Activated CD8-positive, alpha-beta memory T cell treated with anti-CD3 and anti-CD28 coated beads, Interleukin-2, amount 10 ng/mL, durations not matched to agents 7 days and 5 days (primary cell): ENCODE measurements at regions not wholly inside any gene's neighbourhood (a gene's known extent, or its start where the extent isn't known, plus 50 kb on each side); places are given as distances from the start of the nearest gene placed in this dataset.

Source experiments
- ATAC-seq: fragments of 150-1000 bp; cut with Tn5 transposase; one replicate; pipeline ENCODE4 v1.10.0; 2021; ENCODE audit warnings: moderate library complexity
- CTCF ChIA-PET: fragments of 350-600 bp; sonication (Branson Sonifier 250); formaldehyde crosslinking; loops from one replicate; lab custom pipeline; 2021; ENCODE audit warnings: antibody characterized with exemption; lab: Charles Lee
- DNase-seq: peaks from one replicate; pipeline ENCODE4 v3.0.0-alpha.2; 2020
- H3K27ac Mint-ChIP-seq: one replicate; pipeline ENCODE4 v1.8.0; 2021; ENCODE audit warnings: mild to moderate bottlenecking, mixed read lengths
- H3K27me3 Mint-ChIP-seq: one replicate; pipeline ENCODE4 v1.8.0; 2021; ENCODE audit warnings: mixed read lengths
- H3K36me3 Mint-ChIP-seq: one replicate; pipeline ENCODE4 v1.8.0; 2021; ENCODE audit warnings: mild to moderate bottlenecking, mixed read lengths
- H3K4me1 Mint-ChIP-seq: one replicate; pipeline ENCODE4 v1.8.0; 2021; ENCODE audit warnings: mixed read lengths
- H3K4me3 Mint-ChIP-seq: one replicate; pipeline ENCODE4 v1.8.0; 2021; ENCODE audit warnings: mild to moderate bottlenecking, moderate library complexity, mixed read lengths
- H3K9me3 Mint-ChIP-seq: one replicate; pipeline ENCODE4 v1.8.0; 2022; ENCODE audit warnings: low read depth, mixed read lengths

DNA sequence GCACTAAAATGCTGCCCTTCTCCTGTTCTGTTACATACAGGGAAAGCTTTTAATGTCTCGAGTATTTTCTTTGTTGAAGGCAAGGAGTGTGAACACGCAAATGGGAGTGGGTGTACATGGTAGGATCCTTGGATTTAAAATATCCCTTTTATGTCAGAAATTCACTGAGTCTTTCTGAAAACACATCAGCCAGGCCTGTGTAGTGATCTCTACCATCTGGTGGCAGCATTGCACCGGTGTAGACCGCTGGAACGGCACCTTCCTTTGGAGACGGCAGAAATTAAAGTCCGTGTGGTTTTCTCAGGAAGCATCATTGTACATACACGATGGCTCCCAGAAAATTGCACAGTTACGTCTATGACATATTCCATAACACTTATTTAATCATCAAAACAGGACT is 515.8 kb downstream of the GALR1 start:
- Mint-ChIP-seq H3K4me1 (no peaks in the 10 kb centered on the region), H3K27ac (no peak overlapping the region), H3K9me3 (peaks cover 3% of the 10 kb centered on the region), H3K27me3 (peaks cover 13% of the 10 kb centered on the region), H3K4me3 (no peak overlapping the region), H3K36me3 (no peaks in the 10 kb centered on the region)
- DNase-seq (no peak), ATAC-seq (no peak)
- CTCF ChIA-PET: no interaction called here

DNA sequence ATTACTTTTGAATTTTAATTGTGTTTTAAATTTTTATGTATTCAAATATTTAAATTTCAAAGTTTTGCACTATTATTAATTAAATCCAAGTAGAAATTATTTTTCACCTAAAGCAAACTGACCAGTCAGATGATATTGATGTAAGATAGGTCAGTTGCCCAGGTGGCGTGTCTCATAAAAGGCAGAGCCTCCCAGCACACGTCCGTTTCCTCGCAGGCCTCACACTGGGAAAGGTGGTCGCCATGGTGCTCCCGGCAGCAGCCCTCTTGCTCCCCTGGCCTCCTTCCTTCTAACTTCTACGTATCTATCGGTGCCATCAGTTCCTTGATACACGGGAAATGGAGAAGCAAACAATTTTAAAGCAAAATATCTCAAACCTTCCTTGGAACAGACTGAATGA is 516.8 kb downstream of the GALR1 start:
- Mint-ChIP-seq H3K4me1 (no peaks in the 10 kb centered on the region), H3K36me3 (no peaks in the 10 kb centered on the region), H3K9me3 (peaks cover 3% of the 10 kb centered on the region), H3K4me3 (no peak overlapping the region), H3K27me3 (peaks cover 13% of the 10 kb centered on the region), H3K27ac (no peak overlapping the region)
- CTCF ChIA-PET: no interaction called here
- ATAC-seq (no peak), DNase-seq (no peak)

DNA sequence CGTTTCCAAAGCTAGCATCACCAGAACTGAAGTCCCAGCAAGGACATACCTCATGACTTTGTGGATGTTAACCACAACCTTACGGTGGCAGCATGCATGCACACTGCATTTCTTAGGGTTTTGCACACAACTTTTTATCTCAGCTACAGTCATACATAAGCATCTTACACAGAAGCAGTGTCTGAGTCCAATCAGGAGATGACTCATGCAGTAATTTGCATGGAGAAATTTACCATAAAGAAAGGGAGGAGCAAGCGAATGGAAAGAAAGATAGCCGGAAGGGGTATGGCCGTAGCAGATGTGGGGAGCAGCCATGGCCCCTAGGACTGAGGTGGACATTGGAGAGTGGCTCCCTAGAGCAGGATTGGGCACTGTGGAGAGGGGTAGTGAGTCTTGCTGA is 522.5 kb downstream of the GALR1 start:
- Mint-ChIP-seq H3K4me1 (no peaks in the 10 kb centered on the region), H3K36me3 (no peaks in the 10 kb centered on the region), H3K4me3 (no peak overlapping the region), H3K27ac (no peak overlapping the region), H3K27me3 (no peaks in the 10 kb centered on the region), H3K9me3 (peaks cover 3% of the 10 kb centered on the region)
- DNase-seq (no peak), ATAC-seq (no peak)
- CTCF ChIA-PET: no interaction called here

DNA sequence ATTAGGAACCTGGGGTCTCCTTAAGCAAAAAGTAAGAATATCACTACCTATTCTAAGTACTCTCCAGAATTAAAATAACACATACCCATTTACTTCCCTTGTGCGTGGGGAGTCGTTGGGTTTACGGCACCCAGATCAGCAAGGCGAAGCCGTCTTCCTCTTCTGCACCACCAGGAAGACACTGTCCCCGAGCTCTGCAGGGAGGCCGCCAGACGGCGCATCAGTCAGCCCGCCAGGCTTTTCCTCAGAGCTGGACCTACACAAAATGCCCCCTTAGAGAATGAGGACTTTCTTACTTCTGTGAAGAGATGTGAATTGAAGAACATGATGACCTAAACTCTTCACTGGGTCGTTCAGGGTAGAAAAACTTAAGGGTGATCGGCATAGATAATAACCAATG is 526.5 kb downstream of the GALR1 start:
- no peaks in the 10 kb centered on the region for H3K9me3 Mint-ChIP-seq
- CTCF ChIA-PET: no interaction called here
- DNase-seq (no peak), ATAC-seq (no peak)
- no peaks in the 10 kb centered on the region for H3K4me1 Mint-ChIP-seq
- H3K27me3 Mint-ChIP-seq: no peaks in the 10 kb centered on the region
- H3K4me3 Mint-ChIP-seq: no peak overlapping the region
- no peak overlapping the region for H3K27ac Mint-ChIP-seq
- no peaks in the 10 kb centered on the region for H3K36me3 Mint-ChIP-seq

DNA sequence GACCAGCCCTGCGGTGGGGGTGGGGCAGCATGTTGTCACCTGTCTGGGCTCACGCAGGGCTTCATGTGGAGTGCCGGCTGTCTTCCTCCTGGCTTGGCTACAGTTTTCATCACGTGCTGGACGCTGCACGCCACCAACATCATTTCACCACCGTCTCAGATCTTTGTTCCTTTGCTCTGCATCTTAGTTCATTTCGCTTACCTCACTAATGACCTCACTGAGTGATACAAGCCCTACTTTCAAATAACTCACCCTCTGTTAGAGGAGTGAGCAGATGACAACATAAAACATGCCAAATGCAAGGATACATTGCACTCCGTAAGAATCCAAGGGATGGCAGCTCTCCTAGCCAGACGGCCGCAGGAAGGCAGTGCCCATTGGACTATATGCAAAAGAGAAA is 527.5 kb downstream of the GALR1 start:
- no peaks in the 10 kb centered on the region for H3K4me1 Mint-ChIP-seq
- CTCF ChIA-PET: no interaction called here

DNA sequence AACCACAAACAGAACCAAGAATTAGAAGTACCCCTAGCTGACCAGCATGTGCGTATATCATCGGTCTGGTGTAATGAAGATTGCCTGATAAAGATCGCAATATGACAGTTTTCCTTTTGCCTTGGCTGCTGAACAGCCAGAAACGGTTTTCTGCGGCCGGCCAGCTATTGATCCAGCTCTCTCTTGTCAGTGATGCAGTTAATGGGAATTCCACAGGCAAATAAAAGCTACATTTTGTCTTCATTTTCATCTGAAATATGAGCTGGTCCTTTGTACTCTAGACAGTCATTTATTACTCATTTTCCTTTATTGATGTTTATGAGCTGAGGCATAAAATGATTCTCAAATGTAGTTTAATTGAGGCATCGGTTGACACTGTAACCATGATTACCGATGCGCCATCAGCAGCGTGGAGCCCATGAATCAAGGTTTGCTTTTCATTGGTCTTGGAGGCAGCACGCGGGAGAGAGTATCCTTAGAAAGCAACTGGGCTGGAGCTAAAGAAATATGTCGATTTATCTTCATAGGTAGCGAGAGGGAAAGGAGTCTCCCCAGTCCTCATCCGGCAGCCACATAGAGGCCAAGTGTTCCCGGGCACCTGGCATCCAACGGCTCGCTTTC is 535.2 kb downstream of the GALR1 start:
- Mint-ChIP-seq H3K4me3 (no peak overlapping the region), H3K27me3 (no peaks in the 10 kb centered on the region), H3K36me3 (no peaks in the 10 kb centered on the region), H3K9me3 (no peaks in the 10 kb centered on the region), H3K4me1 (no peaks in the 10 kb centered on the region), H3K27ac (no peak overlapping the region)
- CTCF ChIA-PET: no interaction called here
- ATAC-seq (no peak), DNase-seq (no peak)

More for the DNA sequence above, 527.5 kb downstream of the GALR1 start:
- Mint-ChIP-seq H3K36me3 (no peaks in the 10 kb centered on the region), H3K4me3 (no peak overlapping the region), H3K9me3 (no peaks in the 10 kb centered on the region), H3K27ac (no peak overlapping the region), H3K27me3 (no peaks in the 10 kb centered on the region)
- ATAC-seq (no peak), DNase-seq (no peak)

DNA sequence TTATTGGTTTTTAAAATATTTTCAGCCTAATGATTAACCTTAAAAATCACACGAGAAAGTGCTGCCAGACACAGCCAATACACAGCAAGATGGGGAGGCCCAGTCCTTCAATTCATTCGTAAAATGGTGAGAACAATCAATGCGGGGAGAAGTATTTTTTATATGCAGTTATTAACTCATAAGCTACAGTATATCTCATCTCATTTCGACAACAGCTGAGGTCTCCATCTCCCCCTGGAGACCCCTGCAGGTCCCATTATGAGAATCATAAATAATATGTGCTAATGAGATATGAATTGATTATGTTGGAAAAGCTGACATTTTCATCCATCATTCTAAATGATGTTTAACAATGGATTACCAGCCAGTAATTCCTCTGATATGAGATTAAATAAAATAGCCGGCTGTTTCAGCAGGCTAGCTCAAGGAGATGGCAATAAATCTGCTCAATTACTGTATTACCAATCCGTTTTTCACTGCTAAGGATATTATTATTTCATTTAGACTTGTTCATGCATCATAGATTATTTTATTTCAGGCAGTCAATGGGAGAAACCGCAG is 535.8 kb downstream of the GALR1 start:
- no peak for DNase-seq
- H3K27ac Mint-ChIP-seq: no peak overlapping the region
- no peaks in the 10 kb centered on the region for H3K4me1 Mint-ChIP-seq
- CTCF ChIA-PET: no interaction called here
- H3K27me3 Mint-ChIP-seq: no peaks in the 10 kb centered on the region
- H3K4me3 Mint-ChIP-seq: no peak overlapping the region
- H3K9me3 Mint-ChIP-seq: no peaks in the 10 kb centered on the region
- H3K36me3 Mint-ChIP-seq: no peaks in the 10 kb centered on the region
- ATAC-seq: no peak

DNA sequence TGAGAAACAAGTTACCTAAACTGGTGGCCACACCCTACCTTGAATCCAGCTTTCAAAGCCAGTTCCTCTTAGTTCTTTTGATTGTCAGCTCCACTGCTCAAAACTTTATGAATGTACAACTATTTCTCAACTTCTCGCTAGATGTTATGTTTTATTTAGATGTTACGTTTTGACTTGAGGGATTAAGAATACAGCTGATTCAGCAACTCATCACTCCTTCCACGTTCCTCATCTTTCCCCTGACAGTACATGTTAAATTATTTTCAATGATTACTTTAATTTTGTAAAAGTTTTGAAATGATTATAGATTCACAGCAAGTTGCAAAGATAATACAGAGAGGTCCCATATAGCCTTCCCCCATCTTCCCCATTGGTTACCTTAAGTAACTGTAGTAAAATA is 553.4 kb downstream of the GALR1 start:
- no peak for ATAC-seq
- Mint-ChIP-seq H3K4me3 (no peak overlapping the region), H3K27me3 (no peaks in the 10 kb centered on the region), H3K36me3 (no peaks in the 10 kb centered on the region), H3K4me1 (no peaks in the 10 kb centered on the region), H3K9me3 (peaks cover 2% of the 10 kb centered on the region), H3K27ac (no peak overlapping the region)
- DNase-seq: no peak
- CTCF ChIA-PET: interaction anchor here (0.6 kb wide), 1 partner anchor 446 kb away, joined by 3 read pairs; no protein-coding TSS in a partner anchor

DNA sequence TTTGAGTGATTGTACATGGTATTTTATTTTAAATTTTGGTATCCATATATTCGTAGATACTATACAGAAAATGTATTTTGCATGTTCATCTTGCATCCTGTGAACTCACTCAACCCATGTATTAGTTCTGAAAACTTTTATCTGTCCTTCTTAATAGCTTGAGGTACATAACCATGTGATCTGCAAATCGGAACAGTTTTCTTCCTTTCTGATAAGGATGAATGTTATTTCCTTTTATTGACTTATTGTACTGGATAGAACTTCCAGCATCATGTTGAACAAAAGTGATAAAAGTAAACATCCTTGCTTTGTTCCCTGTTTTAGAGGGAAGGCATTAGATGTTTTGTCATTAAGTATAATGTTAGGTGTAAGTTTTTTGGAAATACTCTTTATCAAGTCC is 554.7 kb downstream of the GALR1 start:
- no peaks in the 10 kb centered on the region for H3K4me1 Mint-ChIP-seq
- peaks cover 2% of the 10 kb centered on the region for H3K9me3 Mint-ChIP-seq
- no peak for ATAC-seq
- H3K36me3 Mint-ChIP-seq: no peaks in the 10 kb centered on the region
- H3K4me3 Mint-ChIP-seq: no peak overlapping the region
- H3K27me3 Mint-ChIP-seq: no peaks in the 10 kb centered on the region
- no peak overlapping the region for H3K27ac Mint-ChIP-seq
- DNase-seq: no peak
- CTCF ChIA-PET: no interaction called here

DNA sequence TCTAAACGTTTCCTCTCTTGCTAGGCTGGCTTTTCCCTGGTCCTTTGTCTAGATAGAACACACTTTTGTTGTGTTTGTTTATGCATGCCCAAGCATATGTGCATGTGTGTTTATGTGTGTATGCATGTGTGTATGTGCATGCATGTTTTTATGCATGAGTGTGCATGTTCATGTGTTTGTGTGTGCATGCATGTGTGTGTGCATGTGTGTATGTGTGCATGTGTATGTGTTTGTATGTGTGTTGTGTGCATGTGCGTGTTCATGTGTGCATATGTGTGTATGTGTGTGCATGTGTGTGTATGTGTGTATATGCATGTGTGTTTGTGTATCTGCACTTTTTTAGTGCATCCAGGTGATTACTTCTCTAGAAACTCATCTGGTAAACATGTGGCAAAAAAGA is 558.0 kb downstream of the GALR1 start:
- ATAC-seq: no peak
- H3K36me3 Mint-ChIP-seq: no peaks in the 10 kb centered on the region
- no peak for DNase-seq
- no peak overlapping the region for H3K27ac Mint-ChIP-seq
- H3K27me3 Mint-ChIP-seq: no peaks in the 10 kb centered on the region
- peaks cover 4% of the 10 kb centered on the region for H3K9me3 Mint-ChIP-seq
- H3K4me3 Mint-ChIP-seq: no peak overlapping the region
- H3K4me1 Mint-ChIP-seq: no peaks in the 10 kb centered on the region
- CTCF ChIA-PET: no interaction called here

DNA sequence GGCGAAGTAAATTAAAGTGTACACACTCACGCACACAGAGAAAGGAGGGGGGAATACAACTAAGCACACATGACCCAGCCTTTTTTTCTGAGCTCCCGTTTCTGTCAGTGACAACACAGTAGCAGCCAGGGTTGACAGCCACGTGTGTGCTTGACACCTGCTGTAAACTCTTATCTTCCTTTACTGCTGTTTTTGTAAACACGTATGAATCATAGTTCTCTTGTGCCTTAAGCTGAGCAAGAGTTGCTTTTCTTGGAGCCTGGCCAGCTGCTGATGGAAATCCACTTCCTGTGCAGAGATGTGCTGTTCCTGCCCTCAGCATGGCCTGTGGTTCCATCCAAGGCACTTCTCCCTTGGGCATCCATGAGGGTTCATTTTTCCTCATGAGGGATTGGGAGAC is 561.9 kb downstream of the GALR1 start:
- H3K4me1 Mint-ChIP-seq: no peaks in the 10 kb centered on the region
- CTCF ChIA-PET: no interaction called here
- no peak for DNase-seq
- H3K27me3 Mint-ChIP-seq: no peaks in the 10 kb centered on the region
- no peak overlapping the region for H3K27ac Mint-ChIP-seq
- peaks cover 4% of the 10 kb centered on the region for H3K9me3 Mint-ChIP-seq
- no peak for ATAC-seq
- no peak overlapping the region for H3K4me3 Mint-ChIP-seq
- H3K36me3 Mint-ChIP-seq: no peaks in the 10 kb centered on the region

DNA sequence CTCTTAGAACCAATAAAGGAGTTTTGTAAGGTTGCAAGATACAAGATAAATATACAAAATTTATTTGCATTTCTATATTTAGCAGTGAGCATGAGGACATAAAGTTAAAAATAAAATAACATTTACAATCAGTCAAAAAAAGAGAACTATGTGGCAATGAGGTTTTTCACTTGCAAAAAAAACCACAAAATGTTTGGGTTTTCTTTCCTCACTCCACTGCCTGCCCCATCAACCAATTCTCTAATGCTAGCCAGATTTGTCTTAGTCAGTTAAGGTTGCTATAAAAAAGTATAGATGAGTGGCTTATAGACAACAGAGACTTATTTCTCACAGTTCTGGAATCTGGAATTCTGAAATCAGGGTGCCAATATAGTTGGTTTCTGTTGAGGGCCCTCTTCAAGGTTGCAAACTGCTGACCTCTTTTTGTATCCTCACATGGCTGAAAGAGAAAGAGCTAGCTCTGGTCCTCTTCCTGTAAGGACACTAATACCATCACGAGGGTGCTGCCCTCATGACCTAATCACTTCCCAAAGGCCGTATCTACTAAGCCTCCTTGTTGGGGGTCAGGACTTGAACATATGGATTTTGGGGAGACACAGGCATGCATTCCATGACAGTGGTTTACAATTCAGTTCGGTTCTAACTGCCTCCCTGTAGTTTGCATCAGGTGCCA is 566.2 kb downstream of the GALR1 start:
- H3K9me3 Mint-ChIP-seq: peaks cover 2% of the 10 kb centered on the region
- DNase-seq (no peak), ATAC-seq (no peak)
- CTCF ChIA-PET: no interaction called here
- no peak overlapping the region for H3K4me3 Mint-ChIP-seq
- H3K27me3 Mint-ChIP-seq: no peaks in the 10 kb centered on the region
- H3K27ac Mint-ChIP-seq: no peak overlapping the region
- no peaks in the 10 kb centered on the region for H3K4me1 Mint-ChIP-seq
- H3K36me3 Mint-ChIP-seq: no peaks in the 10 kb centered on the region

DNA sequence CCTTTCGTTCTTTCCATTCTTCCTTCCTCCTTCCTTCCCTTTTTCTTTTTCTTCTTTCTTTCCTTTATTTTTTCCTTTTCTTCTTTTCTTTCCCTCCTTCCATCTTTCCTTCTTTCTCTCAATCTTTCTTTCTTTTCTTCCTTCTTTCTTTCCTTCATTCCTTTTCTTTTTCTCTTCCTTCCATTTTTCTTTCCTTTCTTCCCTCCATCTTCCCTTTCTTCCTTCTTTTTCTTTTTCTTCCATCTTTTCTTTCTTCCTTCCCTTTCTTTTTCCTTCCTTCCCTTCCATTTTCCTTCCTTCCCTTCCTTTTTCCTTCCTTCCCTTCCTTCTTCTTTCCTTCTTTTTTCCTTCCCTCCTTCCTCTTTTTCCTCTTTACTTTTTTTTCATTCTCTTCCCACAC is 568.7 kb downstream of the GALR1 start:
- Mint-ChIP-seq H3K4me3 (no peak overlapping the region), H3K27me3 (no peaks in the 10 kb centered on the region), H3K27ac (no peak overlapping the region), H3K36me3 (no peaks in the 10 kb centered on the region), H3K4me1 (no peaks in the 10 kb centered on the region), H3K9me3 (no peaks in the 10 kb centered on the region)
- no peak for ATAC-seq
- DNase-seq: no peak
- CTCF ChIA-PET: no interaction called here

DNA sequence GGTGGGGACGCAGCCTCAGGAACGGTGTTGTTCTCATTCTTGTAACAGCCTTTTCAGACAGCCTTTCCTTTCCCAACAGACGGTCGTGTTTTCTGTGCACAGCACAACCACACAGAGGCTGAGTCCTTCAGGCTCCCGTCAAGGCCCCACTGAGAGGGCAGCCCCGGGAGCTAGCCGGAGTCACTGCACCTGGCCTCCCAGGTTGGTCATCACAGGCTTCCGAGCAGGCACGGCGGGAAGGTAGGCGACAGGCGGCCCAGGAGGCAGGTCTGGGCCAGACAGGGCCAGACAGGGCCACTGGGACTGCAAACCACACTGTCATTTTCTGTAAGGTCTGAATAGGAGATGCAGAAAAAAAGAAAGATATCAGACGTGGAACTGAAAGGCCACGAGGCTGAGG is 570.8 kb downstream of the GALR1 start:
- H3K27ac Mint-ChIP-seq: no peak overlapping the region
- DNase-seq (no peak), ATAC-seq (no peak)
- H3K36me3 Mint-ChIP-seq: no peaks in the 10 kb centered on the region
- no peaks in the 10 kb centered on the region for H3K9me3 Mint-ChIP-seq
- no peaks in the 10 kb centered on the region for H3K27me3 Mint-ChIP-seq
- no peaks in the 10 kb centered on the region for H3K4me1 Mint-ChIP-seq
- H3K4me3 Mint-ChIP-seq: no peak overlapping the region
- CTCF ChIA-PET: no interaction called here
